GM21515 (cell line): ENCODE measurements at regions not wholly inside any gene's neighbourhood (a gene's known extent, or its start where the extent isn't known, plus 50 kb on each side); places are given as distances from the start of the nearest gene placed in this dataset.
"Not testable (repeated sequence)": the region's sequence is repeated elsewhere in the genome, so short reads cannot be mapped to it uniquely, and the experiment has no call there.

Source experiments
- ATAC-seq: cut with Tn5 transposase; IDR thresholded peaks from one replicate; pipeline ENCODE4 v1.9.1; 2021; ENCODE audit not compliant: unreplicated experiment

- ATAC-seq, result no peak
Measured at GRCh38 chr12:46574847-46575246, 202.3 kb upstream of the SLC38A2 start.

- ATAC-seq, result no peak
Measured at GRCh38 chr12:46573347-46573658, 200.7 kb upstream of the SLC38A2 start.

- ATAC-seq, result no peak
Measured at GRCh38 chr12:46572644-46573346, 200.2 kb upstream of the SLC38A2 start.

GRCh38 chr12:46571608-46572007 is 199.0 kb upstream of the SLC38A2 start:
- ATAC-seq, result no peak

GRCh38 chr12:46569826-46570439 is 197.4 kb upstream of the SLC38A2 start:
- ATAC-seq, result no peak

- ATAC-seq, result no peak
Measured at GRCh38 chr12:46567667-46568066, 195.1 kb upstream of the SLC38A2 start.

GRCh38 chr12:46562625-46563225 is 190.2 kb upstream of the SLC38A2 start:
- no peak for ATAC-seq

- not testable (repeated sequence) for ATAC-seq
Measured at GRCh38 chr12:46561769-46562624, 189.4 kb upstream of the SLC38A2 start.

- no peak for ATAC-seq
Measured at GRCh38 chr12:46560874-46561273, 188.3 kb upstream of the SLC38A2 start.

- ATAC-seq, result no peak
Measured at GRCh38 chr12:46560089-46560488, 187.5 kb upstream of the SLC38A2 start.

- ATAC-seq, result no peak
Measured at GRCh38 chr12:46559311-46559710, 186.7 kb upstream of the SLC38A2 start.

GRCh38 chr12:46558677-46559076 is 186.1 kb upstream of the SLC38A2 start:
- no peak for ATAC-seq

GRCh38 chr12:46557539-46558373 is 185.2 kb upstream of the SLC38A2 start:
- no peak for ATAC-seq

GRCh38 chr12:46556819-46557524 is 184.4 kb upstream of the SLC38A2 start:
- no peak for ATAC-seq

GRCh38 chr12:46556105-46556559 is 183.6 kb upstream of the SLC38A2 start:
- ATAC-seq, result no peak

GRCh38 chr12:46555406-46555852 is 182.9 kb upstream of the SLC38A2 start:
- no peak for ATAC-seq

- no peak for ATAC-seq
Measured at GRCh38 chr12:46554460-46554859, 181.9 kb upstream of the SLC38A2 start.

GRCh38 chr12:46553911-46554310 is 181.3 kb upstream of the SLC38A2 start:
- no peak for ATAC-seq

GRCh38 chr12:46553266-46553665 is 180.7 kb upstream of the SLC38A2 start:
- no peak for ATAC-seq
